H1 (cell line): ENCODE measurements at regions not wholly inside any gene's neighbourhood (a gene's known extent, or its start where the extent isn't known, plus 50 kb on each side); places are given as distances from the start of the nearest gene placed in this dataset.

ENCODE experiments used
- CTCF ChIA-PET: fragments of 300-600 bp; sonication (Branson Sonifier 250); formaldehyde crosslinking; loops from one replicate; lab custom pipeline; 2021; ENCODE audit not compliant: partially characterized antibody; lab: Charles Lee
- POLR2A ChIA-PET: fragments of 300-600 bp; sonication (Branson Sonifier 250); formaldehyde crosslinking; loops from one replicate; lab custom pipeline; 2021; ENCODE audit warnings: inconsistent platforms; ENCODE audit not compliant: partially characterized antibody; lab: Charles Lee
- DNase-seq, 2 experiments: peaks; one replicate each; pipeline versions ENCODE4 v3.0.0 to v3.0.0-alpha.2; 2010 to 2022; ENCODE audit warnings: low spot score in 2 of 2, low read depth in 1 of 2, mixed read lengths in 1 of 2
- FAIRE-seq: peaks from 2 replicates; lab custom pipeline; 2011; peaks lifted over from hg19 to GRCh38; lab: Jason Lieb, UNC
- H2AFZ ChIP-seq: 2 replicates; pipeline ENCODE4 v1.8.1; 2012; ENCODE audit warnings: low read length, inconsistent platforms
- H2AK5ac ChIP-seq: 2 replicates; pipeline ENCODE4 v1.6.1; 2013; ENCODE audit warnings: low read depth, low read length
- H2BK120ac ChIP-seq: replicated peaks from 2 replicates; pipeline ENCODE3; 2013; ENCODE audit warnings: low read depth, low read length, inconsistent platforms
- H2BK12ac ChIP-seq: 2 replicates; pipeline ENCODE4 v1.6.1; 2013; ENCODE audit warnings: low read depth, low read length
- H2BK15ac ChIP-seq: 2 replicates; pipeline ENCODE4 v1.6.1; 2013; ENCODE audit warnings: low read length
- H2BK20ac ChIP-seq: 2 replicates; pipeline ENCODE4 v1.6.1; 2013; ENCODE audit warnings: low read length
- H2BK5ac ChIP-seq: 2 replicates; pipeline ENCODE4 v1.6.1; 2013; ENCODE audit warnings: low read depth, low read length
- H3K14ac ChIP-seq: 2 replicates; pipeline ENCODE4 v1.6.1; 2013; ENCODE audit warnings: inconsistent platforms; ENCODE audit not compliant: insufficient read length
- H3K18ac ChIP-seq: 2 replicates; pipeline ENCODE4 v1.6.1; 2013; ENCODE audit warnings: low read length; ENCODE audit errors: extremely low read depth
- H3K23ac ChIP-seq: 2 replicates; pipeline ENCODE4 v1.6.1; 2013; ENCODE audit warnings: inconsistent platforms; ENCODE audit not compliant: insufficient read length
- H3K23me2 ChIP-seq: 2 replicates; pipeline ENCODE4 v1.6.1; 2013; ENCODE audit warnings: low read depth, low read length
- H3K27ac ChIP-seq: 2 replicates; pipeline ENCODE4 v1.6.1; 2011; ENCODE audit warnings: low read depth, low read length, inconsistent platforms
- H3K27me3 ChIP-seq, 4 experiments: replicated peaks in 1 of 4; 1 replicate in 1 of 4; 2 replicates in 3 of 4; pipeline versions ENCODE4 v1.6.1 to v1.8.1; 2011 to 2013; ENCODE audit warnings: low read length in 3 of 4, mild to moderate bottlenecking in 3 of 4, inconsistent platforms in 2 of 4, mixed read lengths in 2 of 4, moderate library complexity in 1 of 4; ENCODE audit not compliant: control insufficient read depth in 3 of 4, insufficient read depth in 3 of 4; ENCODE audit errors: extremely low read depth in 1 of 4
- H3K36me3 ChIP-seq, 4 experiments: 2 replicates each; pipeline versions ENCODE4 v1.6.1 to v1.8.1; 2011 to 2013; ENCODE audit warnings: mild to moderate bottlenecking in 4 of 4, low read length in 3 of 4, moderate library complexity in 2 of 4, control low read depth in 1 of 4, inconsistent platforms in 1 of 4; ENCODE audit not compliant: insufficient read depth in 4 of 4, control insufficient read depth in 2 of 4
- H3K4ac ChIP-seq: replicated peaks from 2 replicates; pipeline ENCODE3; 2013; ENCODE audit warnings: low read length, low read depth, mixed read lengths, inconsistent platforms; ENCODE audit not compliant: insufficient read length
- H3K4me1 ChIP-seq, 4 experiments: replicated peaks in 1 of 4; 1 replicate in 1 of 4; 2 replicates in 3 of 4; pipeline versions ENCODE4 v1.6.1 to v1.8.1; 2011 to 2013; ENCODE audit warnings: low read length in 3 of 4, inconsistent platforms in 2 of 4, mixed read lengths in 1 of 4; ENCODE audit not compliant: insufficient read depth in 4 of 4, control insufficient read depth in 3 of 4
- H3K4me2 ChIP-seq, 2 experiments: 2 replicates each; pipeline versions ENCODE4 v1.6.1 to v1.8.1; 2011 to 2013; ENCODE audit warnings: low read depth in 2 of 2, low read length in 2 of 2, control low read depth in 1 of 2, inconsistent platforms in 1 of 2, mild to moderate bottlenecking in 1 of 2; ENCODE audit not compliant: insufficient read depth in 1 of 2
- H3K4me3 ChIP-seq, 4 experiments: fragments of 200-600, 300-600 bp in 1 of 4; sonication (generic), shearing (Covaris generic), sonication (Bioruptor Twin) in 1 of 4; 2 replicates each; pipeline versions ENCODE4 v1.5.1 to v1.8.1; 2011 to 2016; ENCODE audit warnings: low read length in 4 of 4, low read depth in 3 of 4, control low read depth in 2 of 4, inconsistent platforms in 2 of 4, mild to moderate bottlenecking in 2 of 4, mixed read lengths in 1 of 4, moderate library complexity in 1 of 4; ENCODE audit not compliant: insufficient read depth in 2 of 4; ENCODE audit errors: extremely low read depth in 1 of 4
- H3K56ac ChIP-seq: replicated peaks from 2 replicates; pipeline ENCODE3; 2013; ENCODE audit warnings: low read depth, mild to moderate bottlenecking, mixed read lengths, low read length, inconsistent platforms; ENCODE audit not compliant: insufficient read length
- H3K79me1 ChIP-seq: 2 replicates; pipeline ENCODE4 v1.6.1; 2013; ENCODE audit warnings: low read depth, low read length, control low read depth
- H3K79me2 ChIP-seq, 2 experiments: 2 replicates each; pipeline versions ENCODE4 v1.6.1 to v1.8.1; 2012 to 2013; ENCODE audit warnings: low read length in 2 of 2, mild to moderate bottlenecking in 2 of 2, inconsistent platforms in 1 of 2; ENCODE audit not compliant: insufficient read depth in 2 of 2, control insufficient read depth in 1 of 2
- H3K9ac ChIP-seq, 4 experiments: replicated peaks in 1 of 4; 1 replicate in 1 of 4; 2 replicates in 3 of 4; pipeline versions ENCODE4 v1.6.1 to v1.8.1; 2011 to 2013; ENCODE audit warnings: low read depth in 3 of 4, low read length in 3 of 4, control low read depth in 2 of 4, mild to moderate bottlenecking in 2 of 4, moderate library complexity in 2 of 4, inconsistent platforms in 1 of 4; ENCODE audit errors: extremely low read depth in 1 of 4
- H3K9me3 ChIP-seq, 2 experiments: 2 replicates each; pipeline versions ENCODE4 v1.6.1 to v1.8.1; 2012 to 2013; ENCODE audit warnings: mild to moderate bottlenecking in 2 of 2, moderate library complexity in 2 of 2, control low read depth in 1 of 2, inconsistent platforms in 1 of 2, low read depth in 1 of 2, low read length in 1 of 2, mixed read lengths in 1 of 2; ENCODE audit not compliant: insufficient read depth in 2 of 2
- H4K20me1 ChIP-seq, 2 experiments: replicated peaks in 1 of 2; 2 replicates each; pipeline versions ENCODE3 to v1.8.1; 2011 to 2013; ENCODE audit warnings: inconsistent platforms in 2 of 2, low read length in 2 of 2, mild to moderate bottlenecking in 1 of 2; ENCODE audit not compliant: insufficient read depth in 2 of 2, control insufficient read depth in 1 of 2
- H4K5ac ChIP-seq: 2 replicates; pipeline ENCODE4 v1.6.1; 2013; ENCODE audit warnings: low read length, low read depth, mixed read lengths, inconsistent platforms; ENCODE audit not compliant: insufficient read length
- H4K8ac ChIP-seq: 2 replicates; pipeline ENCODE4 v1.8.0; 2013; ENCODE audit warnings: mild to moderate bottlenecking, moderate library complexity, low read length, inconsistent platforms; ENCODE audit not compliant: insufficient read depth; ENCODE audit errors: extremely low read depth
- H4K91ac ChIP-seq: replicated peaks from 2 replicates; pipeline ENCODE3; 2013; ENCODE audit warnings: low read length, mixed read lengths, inconsistent platforms; ENCODE audit not compliant: insufficient read length
- SAP30 ChIP-seq: fragments of 300-600 bp; sonication (generic); IDR thresholded peaks from 2 replicates; pipeline ENCODE4 v1.7.1; 2012; ENCODE audit warnings: low read length, moderate library complexity, mild to moderate bottlenecking, inconsistent platforms; ENCODE audit not compliant: insufficient read depth, insufficient replicate concordance
- SP1 ChIP-seq: IDR thresholded peaks from 2 replicates; pipeline ENCODE4 v1.6.1; 2011; ENCODE audit warnings: low read depth, low read length
- SRF ChIP-seq: IDR thresholded peaks from 2 replicates; pipeline ENCODE4 v1.6.1; 2011; ENCODE audit warnings: mild to moderate bottlenecking, low read depth, low read length, moderate library complexity
- WGBS, 2 experiments: shearing (Covaris generic) in 1 of 2; methylation state at CpG; one replicate each; pipeline versions ENCODE4 v1.1.6 to v1.1.7; 2013 to 2015; ENCODE audit warnings: low lambda C conversion rate in 2 of 2, mixed read lengths in 2 of 2, inconsistent platforms in 1 of 2, low coverage in 1 of 2, missing lambda C conversion rate in 1 of 2; ENCODE audit not compliant: insufficient replicate concordance in 2 of 2, insufficient coverage in 1 of 2, insufficient read length in 1 of 2; ENCODE audit errors: extremely low coverage in 1 of 2, missing lambda C conversion rate in 1 of 2; 5-methylcytosine and 5-hydroxymethylcytosine counted together

DNA sequence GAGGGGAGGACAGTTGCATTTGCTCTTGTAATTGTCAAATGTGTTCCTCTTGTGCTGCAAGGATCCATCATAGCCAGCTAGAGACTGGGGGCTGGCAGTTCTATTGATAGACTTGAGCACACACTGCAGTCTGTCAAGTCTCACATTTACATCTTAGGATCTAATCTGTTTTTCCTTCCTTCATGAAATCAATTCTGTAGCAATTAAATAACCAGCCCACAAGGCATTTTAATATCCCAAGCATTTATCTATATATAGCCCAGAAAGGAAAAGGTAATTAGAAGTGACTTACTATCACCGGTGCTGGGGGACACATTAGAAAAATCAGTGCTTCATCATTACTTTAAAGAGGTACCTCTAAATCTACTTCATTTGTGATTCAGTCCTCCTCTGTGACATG is 143.0 kb upstream of the STXBP5 start:
- TF ChIP-seq SRF: no peak
- TF ChIP-seq SP1: no peak
- no peak for TF ChIP-seq SAP30
- no peak overlapping the region for H3K23ac ChIP-seq
- no peak overlapping the region for H2BK15ac ChIP-seq
- H2AK5ac ChIP-seq: no peak overlapping the region
- no peak overlapping the region for H2BK12ac ChIP-seq
- H3K27ac ChIP-seq: no peak overlapping the region
- H3K9ac ChIP-seq: no peak overlapping the region
- no peak for FAIRE-seq
- H3K9me3 ChIP-seq: no peaks in the 10 kb centered on the region
- H3K18ac ChIP-seq: no peak overlapping the region
- H4K5ac ChIP-seq: no peak overlapping the region
- H3K14ac ChIP-seq: no peak overlapping the region
- no peaks in the 10 kb centered on the region for H3K79me1 ChIP-seq
- H3K36me3 ChIP-seq: no peaks in the 10 kb centered on the region
- H3K4me2 ChIP-seq: no peak overlapping the region
- no peak overlapping the region for H3K4me3 ChIP-seq
- H3K27me3 ChIP-seq: no peaks in the 10 kb centered on the region
- H4K20me1 ChIP-seq: no peaks in the 10 kb centered on the region
- ChIA-PET POLR2A (no interaction called here), CTCF (interaction anchor here (1.2 kb wide), 1 partner anchor 58 kb away, joined by 3 read pairs; no protein-coding TSS in a partner anchor)
- no peak overlapping the region; the same call in 1 of the 2 replicates for H2AFZ ChIP-seq
- no peak overlapping the region for H3K4ac ChIP-seq
- no peak overlapping the region for H2BK20ac ChIP-seq
- H4K8ac ChIP-seq: no peak overlapping the region
- no peak overlapping the region for H3K56ac ChIP-seq
- DNase-seq: no peak
- no peaks in the 10 kb centered on the region for H3K23me2 ChIP-seq
- H4K91ac ChIP-seq: no peak overlapping the region
- H3K79me2 ChIP-seq: no peaks in the 10 kb centered on the region
- WGBS, 2 experiments: 94% methylated on average over 1 of the region's 1 CpG; no CpG with 5 or more reads in 1 of the 2 experiments
- H2BK5ac ChIP-seq: no peak overlapping the region
- no peak overlapping the region for H2BK120ac ChIP-seq
- H3K4me1 ChIP-seq: peaks cover 0 to 1% (median under 1%) of the 10 kb centered on the region in 4 experiments; a peak in 1 of 7 replicates
